HS-5 (cell line): ENCODE measurements at regions not wholly inside any gene's neighbourhood (a gene's known extent, or its start where the extent isn't known, plus 50 kb on each side); places are given as distances from the start of the nearest gene placed in this dataset.

Experiments
- DNase-seq: peaks from one replicate; pipeline ENCODE4 v3.0.0-alpha.2; 2012; ENCODE audit warnings: low read depth

DNA sequence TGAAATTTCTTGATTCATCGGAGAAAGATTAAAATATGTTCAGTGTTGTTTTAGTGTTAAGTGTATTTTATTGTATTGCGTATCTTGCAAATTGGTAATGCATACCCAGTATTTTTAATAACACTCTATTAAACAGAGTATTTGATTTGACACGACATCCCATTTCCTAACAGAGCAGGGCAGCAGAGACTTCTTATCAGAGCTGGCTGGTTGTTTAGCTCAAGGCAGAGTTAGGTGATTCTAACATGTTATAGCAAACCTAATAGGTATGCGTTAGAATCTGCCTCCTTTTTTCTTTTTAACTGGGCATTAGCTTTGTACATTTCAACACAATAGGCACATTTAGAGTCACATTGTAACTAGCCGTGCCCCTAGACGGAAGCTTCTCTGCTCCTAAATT lies 57.1 kb upstream of the CELF2 start:
- no peak for DNase-seq

DNA sequence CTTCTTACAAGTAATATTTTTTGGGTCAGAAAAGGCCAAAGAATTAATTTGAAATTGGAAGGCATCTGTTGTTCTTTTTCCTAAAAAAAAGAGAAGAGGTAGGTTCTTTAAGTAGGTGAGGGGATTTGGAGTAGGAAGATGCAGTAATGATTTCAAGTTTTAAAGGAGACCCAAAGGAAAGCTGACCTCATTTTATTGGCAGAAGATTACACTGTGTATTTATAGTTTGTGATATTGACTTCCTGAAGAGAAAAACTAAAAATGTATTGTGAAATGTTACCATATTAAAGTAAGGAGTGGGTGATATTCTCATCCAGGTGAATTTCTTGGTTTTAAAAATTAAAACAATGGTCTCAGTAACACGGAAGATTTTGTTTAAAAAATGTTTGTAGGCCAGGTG lies 56.6 kb upstream of the CELF2 start:
- no peak for DNase-seq

DNA sequence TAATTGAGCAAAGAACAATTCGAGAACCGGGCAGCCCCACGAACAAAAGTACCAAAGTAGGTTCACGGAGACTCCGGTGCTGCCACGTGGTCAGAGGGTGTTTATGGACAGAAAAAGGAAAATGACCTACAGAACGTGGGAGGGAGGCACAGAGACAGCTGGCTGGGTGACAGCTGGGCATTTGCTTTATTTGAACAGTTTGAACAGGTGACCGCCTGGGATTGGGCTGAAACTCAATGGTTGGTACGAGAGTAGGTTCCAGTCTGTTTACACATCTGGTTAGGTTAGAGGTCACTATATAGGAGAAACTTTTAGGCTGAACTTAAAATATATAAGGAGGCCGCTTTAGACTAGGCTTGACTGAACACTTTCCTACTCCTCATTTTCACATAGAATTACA lies 50.6 kb upstream of the CELF2 start:
- DNase-seq = no peak

DNA sequence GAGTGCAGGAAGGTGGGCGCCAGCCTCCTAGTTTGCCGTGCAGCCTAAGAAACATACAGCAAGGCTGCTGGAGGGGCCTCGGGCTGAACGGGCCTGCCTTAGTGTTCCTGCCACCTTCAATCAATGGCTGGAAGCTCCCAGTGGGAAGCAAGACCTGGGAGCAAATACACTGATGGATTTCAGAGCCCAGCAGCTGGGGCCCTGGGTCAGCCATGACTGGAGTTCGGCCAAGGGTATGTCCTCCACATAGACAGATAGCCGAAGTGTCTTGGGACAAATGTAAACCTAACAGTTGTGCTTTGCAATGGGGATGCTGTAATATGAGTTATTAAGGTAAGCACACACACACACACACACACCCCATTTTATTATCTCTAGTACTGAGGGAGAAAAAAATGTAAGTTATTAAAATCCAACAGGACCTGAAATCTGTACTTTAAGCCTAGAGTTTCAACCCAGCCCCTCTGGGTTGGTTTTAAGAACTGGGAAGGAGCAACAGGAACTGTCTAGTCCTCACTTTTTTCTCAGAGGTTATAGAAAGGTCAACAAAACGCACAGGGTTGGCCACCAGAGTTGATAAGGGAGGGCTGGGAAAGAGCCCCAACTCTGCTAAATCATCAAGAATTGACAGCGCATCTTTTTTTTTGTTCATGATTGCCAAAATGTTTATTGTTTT lies 50.0 kb upstream of the CELF2 start:
- DNase-seq = no peak
